Glomerular visceral epithelial cell (primary cell): ENCODE measurements at regions not wholly inside any gene's neighbourhood (a gene's known extent, or its start where the extent isn't known, plus 50 kb on each side); places are given as distances from the start of the nearest gene placed in this dataset.

Experiments
- DNase-seq: peaks from one replicate; pipeline ENCODE4 v3.0.0-alpha.2; 2016; ENCODE audit errors: extremely low spot score

DNA sequence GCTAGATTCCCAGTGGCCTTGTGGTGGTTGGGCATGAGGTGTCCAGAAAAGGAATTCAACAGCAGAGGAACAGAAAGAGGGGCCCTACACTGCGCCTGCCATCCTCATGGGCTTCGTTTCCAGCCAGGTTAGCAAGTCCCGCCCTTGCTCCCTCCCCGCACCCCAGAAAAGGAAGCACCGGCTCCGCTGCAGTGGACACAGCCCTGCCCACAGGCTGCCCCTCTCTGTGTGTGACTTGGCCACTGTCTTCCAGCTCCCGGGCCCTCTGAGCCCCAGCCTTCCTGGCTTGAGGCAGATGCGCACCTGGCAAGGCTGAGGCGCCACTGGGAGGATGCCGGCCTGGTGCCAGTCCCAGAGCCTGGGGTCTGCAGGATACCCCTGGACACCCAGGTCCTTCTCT is 305.0 kb upstream of the IRX4 start:
- DNase-seq = no peak

DNA sequence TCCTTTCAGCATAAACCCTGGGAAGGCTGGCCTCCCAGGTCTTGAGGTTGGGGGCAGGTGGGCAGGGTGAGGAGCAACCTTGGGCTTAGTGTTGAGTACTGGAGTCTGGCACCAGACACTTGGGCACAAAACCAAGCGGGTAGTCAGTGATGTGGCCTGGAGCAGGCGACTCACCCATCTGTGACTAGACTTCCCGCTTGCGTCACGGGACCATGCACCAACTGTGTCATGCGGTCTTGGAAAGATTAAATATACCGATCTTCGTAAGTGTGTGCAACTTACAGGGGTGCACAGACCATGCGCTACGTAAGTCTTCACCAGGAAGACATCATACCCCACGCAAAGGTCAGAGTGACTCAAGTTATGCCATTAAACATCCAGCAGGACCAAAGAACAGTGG is 304.4 kb upstream of the IRX4 start:
- no peak for DNase-seq

DNA sequence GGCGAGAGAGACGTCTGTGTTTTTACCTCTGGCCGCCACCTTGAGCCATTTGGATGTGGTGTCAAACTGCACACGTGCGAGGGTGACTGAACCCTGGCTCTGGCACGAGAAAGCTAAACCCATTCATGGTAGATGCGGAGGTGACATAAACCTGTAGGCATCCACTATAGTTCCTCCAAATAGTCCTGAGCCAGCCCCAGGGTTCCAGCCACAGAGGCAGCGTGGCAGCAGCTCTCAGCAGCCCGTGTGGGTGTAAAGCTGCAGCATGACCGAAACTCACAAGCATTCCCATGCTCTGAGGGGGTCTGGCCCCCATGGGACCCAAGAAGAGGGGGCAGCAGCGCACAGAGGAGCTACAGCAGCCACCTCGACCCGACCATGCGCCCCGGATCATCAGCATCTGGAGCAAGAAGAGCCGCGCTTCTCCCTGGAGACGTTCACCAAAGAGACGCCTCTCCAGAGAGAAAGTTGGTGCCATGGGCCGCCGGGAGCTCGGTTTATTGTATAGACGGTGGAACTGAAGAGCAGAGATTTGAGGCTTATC is 303.8 kb upstream of the IRX4 start:
- no peak for DNase-seq

DNA sequence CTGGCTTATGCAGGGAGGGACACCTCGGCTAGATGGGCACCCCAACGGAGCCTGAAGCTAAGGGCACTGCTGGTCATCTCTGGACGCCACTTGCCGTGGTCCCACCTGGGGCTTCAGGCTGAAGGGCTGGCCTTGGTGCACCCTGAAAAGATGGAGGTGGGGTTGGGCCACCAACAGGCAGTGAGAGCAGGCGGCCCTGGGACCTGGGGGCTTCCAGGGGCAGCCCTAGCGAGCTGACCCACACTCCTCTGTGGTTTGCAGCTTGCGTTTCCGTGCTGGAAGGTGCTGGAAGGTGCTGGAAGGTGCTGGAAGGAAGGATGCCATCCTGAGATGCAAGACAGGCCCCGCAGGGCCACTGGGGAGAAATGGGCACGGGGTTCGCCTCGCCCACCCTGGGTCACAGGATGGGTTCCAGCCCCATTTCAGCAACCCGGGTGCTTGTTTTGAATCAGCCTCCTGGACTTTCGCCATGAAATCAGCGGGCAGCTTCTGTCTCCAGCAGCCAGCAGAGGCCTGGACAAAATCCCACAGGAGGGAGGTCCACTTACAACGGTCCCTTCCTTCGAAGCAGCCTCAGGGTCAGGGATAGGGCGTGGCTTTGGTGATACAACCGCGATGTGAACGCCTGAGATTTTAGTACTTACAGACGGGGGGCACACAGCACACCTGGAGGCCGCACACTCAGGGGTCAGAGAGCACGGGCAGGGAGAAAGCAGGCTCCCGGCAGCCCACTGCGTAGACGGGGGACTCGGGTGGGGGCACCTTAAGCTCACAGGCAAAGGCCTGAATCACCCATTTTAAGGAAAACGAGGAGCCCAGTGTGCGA is 303.1 kb upstream of the IRX4 start:
- DNase-seq = no peak

DNA sequence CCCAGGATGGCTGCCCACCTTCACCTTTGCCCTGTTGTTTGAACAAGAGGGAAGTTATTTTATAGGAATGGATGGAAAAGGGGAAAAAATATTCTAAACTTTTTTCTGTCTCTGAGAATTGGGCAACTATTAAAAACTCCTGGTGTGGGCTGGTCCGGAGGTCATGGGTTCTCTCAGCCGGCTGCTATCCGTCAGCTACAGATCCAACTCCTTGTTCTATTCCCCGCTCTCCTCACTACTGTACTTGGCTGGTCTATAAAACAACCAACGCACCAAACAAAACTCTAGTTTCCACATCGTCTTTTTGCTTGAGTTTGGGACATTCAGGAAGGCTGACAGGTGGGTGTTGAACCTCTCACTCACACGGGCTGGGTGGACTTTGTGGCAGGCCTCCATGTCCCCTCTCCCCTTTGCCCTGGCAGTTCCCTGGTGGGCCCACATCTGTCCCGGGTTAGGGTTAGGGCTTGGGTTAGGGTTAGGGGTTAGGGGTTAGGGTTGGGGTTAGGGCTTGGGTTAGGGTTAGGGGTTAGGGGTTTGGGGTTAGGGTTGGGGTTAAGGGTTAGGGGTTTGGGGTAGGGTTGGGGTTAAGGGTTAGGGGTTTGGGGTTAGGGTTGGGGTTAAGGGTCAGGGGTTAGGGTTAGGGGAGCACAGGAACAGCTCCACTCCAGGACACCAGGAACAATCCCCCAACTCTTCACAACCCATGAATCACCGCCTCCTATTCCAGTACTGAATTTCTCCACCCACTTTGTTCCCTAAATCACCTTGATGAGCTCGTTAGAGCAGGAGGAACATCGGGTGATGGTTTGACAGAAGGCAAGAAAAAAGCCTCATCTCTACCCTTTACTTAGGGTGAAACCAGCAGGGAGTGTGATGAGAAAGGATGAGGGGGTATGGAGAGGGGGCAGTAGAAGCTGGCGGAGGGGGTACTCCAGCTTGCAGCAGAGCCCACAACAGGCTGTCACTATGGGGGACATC is 302.1 kb upstream of the IRX4 start:
- no peak for DNase-seq

DNA sequence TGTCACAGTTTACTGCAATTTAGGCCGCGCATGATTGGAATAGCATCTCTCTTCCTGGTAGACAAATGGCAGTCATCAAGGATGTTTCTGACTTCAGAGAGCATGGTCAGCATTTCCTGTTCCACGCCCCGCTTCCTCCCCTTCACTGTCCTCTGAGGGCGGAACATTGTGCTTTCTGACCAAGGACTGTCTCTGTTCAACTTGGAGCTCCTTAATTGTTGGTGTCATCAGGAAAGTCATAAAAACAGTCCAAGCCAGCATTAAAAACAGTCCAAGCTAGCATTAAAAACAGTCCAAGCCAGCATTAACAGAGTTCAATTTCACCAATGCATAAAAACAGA is 301.3 kb upstream of the IRX4 start:
- DNase-seq = no peak

DNA sequence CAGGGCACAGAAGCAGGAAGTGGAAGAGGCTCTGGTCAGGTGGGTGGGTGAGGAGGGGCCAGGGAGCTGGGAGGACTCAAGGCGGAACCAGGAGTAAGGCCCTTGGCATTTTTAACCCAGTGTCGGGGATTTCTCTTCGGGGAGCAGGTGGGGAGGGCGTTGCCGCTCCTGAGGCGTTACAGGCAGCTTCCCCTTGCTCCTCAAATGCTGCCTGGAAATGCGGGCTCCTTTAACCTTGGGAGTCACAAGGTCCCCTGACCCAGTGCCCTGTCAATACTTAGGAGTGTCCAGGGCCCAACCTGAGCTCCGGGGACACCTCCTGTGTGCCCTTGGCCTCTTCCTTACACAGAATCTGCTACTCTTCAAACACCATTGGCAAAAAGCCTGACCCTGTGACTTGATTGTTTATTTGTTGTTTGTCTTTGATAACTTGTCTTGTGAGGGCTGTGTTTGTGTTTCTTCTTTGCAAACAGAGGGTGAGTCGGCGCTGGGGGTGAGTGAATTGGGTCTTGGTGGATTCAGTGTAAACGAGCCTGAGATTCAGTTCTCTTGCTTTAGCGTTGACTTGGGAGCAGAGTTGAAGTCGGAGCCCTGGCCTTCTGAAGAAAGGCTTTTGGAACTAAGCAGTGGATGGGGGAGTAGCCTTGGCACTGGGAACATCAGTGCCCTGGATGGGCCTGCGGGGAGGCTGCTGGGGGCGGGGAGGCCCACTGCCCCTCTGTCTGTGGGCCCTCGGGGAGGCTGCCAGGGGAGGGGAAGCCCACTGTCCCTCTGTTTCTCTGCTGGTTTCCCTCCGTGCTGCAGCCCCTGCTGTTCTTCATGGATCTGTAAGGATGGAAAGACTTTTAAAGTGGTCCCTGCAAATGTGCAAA is 300.7 kb upstream of the IRX4 start:
- DNase-seq = no peak

DNA sequence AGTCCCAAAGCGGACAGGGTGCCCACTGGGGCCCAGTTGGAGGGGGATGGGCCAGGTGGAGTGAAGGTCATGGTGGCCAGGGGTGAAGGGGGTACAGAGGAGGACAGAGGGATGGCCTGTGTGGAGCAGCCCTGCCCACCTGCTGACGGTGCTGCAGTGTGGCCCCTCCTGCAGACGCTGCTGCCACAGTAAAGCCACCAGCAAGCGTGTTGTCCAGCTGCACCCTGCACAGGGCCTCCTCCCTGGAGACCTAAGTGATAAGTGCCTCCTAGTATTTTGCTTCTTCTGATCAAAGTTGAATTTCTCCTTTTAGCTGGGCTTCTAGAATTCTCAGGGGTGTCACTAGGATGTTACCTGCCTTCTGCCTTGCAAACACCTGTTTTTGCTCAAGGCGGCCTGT is 299.3 kb upstream of the IRX4 start:
- no peak for DNase-seq

DNA sequence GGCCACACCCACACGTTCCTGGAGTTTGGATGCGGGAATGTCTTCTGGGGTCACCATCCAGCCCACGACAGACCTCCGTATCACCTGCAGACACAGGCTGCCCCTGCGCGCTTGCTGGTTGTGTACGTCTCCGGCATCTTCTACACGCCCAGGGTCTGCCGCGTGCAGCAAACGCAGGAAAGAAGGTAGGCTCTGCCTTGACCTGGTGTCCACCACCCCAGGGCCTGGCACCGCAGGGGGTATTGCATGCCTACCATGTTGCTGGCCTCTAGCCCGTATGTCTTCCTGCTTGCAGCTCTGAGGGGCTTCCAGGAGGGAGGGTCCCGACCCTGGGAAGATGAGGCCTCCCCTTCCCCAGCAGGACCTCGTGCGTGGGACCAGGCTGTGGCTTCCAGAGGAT is 298.8 kb upstream of the IRX4 start:
- no peak for DNase-seq

DNA sequence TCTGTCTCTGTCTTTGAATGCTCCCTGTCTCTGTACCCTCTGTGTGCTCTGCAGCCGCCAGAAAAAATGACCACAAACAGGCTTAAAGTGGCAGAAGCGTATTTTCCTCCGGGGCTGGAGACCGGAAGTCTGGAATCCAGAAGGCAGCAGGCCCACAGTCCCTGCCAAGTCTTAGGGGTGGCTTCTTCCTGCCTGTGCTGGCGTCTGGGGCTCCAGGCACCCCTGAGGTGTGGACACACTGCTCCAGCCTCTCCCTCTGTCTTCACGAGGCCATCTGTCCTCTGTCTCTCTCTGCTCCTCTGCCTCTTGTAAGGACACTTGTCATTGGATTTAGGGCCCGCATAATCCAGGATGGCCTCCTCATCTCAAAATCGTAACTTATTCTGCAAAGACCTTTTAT is 298.4 kb upstream of the IRX4 start:
- no peak for DNase-seq

DNA sequence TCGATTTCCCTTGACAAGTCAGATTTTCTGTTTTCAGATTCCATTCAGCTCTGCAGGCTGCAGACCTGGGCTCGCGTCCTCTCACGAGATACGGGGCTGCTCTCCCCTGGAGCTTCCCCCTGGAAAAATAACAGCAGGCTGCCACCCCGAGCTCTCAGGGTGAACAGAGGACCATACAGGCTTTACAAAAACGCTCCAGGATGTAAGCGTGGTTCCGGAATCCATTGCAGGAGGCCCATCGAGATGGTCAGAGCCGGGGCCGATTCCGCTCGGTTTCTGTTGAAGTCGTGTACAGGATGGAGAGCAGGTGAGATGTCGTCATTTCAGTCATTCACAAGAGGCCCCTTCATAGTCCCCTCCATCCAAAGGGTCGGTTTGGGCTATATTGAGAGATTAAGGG is 297.7 kb upstream of the IRX4 start:
- no peak for DNase-seq

DNA sequence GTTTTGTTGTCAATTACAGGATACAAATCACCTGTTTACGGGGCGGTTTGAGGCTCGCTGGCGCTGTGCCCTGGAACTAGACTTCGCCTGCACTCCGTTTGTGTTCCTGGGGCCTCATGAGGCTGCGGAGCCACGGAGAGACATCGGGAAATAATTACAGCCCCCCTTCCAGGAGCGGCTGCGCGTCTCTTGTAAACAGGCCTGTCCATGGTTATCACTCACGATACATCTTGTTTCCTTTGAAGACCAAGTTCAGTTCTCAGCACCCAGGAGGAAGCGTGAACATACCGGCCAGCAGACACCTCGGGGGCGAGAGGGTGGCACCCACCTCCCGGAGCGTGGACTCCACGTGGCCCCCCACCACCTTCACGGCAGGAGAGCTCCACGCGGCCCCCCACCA is 297.1 kb upstream of the IRX4 start:
- DNase-seq = no peak

DNA sequence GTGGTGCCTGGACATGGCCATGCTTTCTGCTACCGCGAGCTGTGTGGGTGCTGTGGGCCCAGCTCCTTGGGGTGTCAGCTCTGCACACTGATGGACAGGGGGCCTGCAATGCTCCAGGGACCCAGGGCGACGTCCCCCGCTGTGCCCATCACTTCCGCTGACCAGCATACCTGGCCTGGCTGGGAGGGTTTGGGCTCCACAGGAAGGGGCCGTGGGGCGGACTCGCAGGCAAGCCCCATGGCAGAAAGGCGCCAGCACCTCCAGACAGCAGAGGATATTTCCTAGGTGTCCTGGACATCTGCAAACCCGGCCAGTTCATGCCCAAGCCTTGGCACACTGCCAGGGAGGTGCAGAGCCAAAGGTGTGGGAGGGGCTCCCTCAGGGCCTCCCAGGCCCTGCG is 295.8 kb upstream of the IRX4 start:
- no peak for DNase-seq

DNA sequence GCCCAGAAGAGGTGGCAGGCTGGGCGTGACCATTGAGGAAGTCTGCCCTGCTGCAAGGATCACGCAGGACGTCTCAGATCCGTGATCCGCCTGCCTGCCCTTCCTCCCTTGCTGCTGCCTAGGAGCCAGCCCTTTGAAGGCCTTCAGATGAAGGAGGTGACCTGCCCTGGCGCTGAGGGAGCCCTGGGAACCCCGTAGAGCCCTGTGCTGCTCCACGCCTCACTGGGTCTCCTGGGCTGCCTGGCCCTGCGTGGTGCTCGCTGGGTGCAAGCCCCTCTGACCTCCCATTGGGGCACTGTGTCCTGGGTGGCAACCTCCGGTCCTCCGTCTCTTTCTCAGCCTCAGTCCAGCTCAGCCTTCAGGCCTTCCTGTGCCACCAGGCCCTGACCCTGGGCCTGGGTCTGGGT is 295.3 kb upstream of the IRX4 start:
- no peak for DNase-seq

DNA sequence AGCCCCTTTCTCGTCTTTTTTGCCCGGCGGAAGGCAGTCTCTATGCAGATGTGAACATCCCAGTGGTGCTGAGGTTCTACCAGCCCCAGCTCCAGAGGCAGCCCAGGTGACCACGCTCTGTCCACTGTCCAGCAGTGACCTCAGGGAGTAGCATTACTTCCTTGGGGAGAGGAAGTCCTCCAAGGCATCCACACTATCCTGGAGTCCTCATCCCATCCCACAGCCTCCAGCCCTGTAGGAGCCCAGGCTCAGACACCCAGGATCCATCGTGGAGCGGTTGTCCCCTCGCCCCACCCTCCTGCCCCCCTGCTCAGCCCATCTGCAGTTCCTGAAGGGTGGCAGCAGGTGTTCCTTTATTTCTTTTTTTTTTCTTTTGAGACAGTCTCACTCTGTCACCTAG is 294.5 kb upstream of the IRX4 start:
- DNase-seq = no peak

DNA sequence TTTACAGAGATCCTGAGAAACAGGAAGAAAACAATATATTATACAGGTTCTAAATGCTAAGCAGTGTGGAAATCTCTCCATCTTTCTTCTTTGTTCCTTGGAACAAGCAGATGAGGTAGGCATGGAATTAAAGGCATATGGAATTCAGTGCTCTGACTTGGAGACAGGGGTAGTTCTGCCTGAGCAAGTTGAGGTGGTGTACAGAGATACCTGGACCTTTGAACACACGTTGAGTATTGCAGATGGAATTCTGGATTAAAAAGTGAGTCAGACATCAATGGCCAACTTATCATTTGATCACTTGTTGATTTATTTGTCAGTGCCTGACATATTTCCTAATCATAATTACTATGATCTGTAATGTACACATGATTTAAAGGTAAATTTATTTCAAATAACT is 293.9 kb upstream of the IRX4 start:
- no peak for DNase-seq

DNA sequence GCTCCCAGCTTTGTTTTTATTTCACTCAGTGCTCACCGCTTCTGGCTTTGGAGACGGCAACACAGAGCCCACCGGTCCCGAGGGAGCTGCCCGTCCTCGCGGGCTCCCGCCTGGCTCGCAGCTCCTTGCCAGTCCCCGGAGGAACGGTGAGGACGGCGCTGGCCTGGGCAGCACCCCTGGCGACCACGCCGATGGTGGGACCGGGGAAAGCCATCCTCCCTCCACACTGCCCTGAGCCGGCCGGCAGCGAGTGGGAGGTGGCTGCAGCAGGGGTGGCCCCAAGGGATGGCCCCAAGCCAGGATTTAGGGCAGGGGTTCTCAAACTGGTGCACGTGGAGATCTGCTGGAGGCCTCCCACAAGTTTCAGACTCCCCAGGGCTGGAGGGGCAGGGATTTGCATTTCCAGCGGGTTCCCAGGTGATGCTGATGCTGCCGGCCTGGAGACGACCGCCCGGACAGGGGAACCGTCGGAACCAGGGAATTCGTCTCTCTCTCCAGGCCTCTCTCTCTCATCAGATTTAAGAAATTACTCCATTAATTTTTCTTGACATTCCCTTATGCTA is 293.2 kb upstream of the IRX4 start:
- DNase-seq = no peak

DNA sequence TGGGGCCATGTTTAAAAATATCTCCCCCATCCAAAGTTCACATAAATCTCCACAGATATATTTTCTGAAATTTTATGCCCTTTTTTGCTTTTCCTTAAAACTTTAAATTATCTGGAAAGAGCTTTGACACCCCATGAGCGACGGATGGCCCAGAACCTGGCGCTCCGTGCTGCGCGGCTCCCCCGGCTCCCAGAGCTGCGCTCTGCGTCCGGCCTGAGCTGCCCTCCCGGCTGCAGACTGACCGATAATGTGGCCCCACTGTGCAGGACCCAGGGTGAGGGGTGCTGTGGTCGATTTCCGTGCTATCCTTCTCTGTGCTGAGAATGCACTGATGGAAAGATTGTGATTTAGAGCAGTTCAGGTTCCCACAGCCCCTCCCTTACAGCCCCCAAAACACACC is 292.3 kb upstream of the IRX4 start:
- DNase-seq = no peak

DNA sequence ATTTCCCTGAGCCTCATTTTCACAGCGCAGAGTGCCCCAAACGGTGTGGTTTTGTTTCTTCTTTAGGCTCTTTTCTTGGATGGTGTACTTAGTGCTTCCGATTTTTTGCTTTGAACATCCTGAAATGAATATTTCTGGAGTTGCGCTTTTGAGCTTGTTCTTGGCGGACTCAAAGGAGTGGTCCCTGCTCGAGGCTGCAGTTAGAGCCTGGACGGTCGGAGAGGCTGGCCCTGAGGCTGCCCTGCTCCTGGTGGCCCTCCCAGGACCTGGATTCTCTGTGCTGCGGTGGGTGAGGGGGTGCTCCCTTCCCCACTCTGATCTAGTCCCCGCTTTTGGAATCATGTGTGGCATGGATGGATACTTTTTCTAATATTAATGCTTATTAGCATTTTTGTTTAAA is 291.8 kb upstream of the IRX4 start:
- no peak for DNase-seq

DNA sequence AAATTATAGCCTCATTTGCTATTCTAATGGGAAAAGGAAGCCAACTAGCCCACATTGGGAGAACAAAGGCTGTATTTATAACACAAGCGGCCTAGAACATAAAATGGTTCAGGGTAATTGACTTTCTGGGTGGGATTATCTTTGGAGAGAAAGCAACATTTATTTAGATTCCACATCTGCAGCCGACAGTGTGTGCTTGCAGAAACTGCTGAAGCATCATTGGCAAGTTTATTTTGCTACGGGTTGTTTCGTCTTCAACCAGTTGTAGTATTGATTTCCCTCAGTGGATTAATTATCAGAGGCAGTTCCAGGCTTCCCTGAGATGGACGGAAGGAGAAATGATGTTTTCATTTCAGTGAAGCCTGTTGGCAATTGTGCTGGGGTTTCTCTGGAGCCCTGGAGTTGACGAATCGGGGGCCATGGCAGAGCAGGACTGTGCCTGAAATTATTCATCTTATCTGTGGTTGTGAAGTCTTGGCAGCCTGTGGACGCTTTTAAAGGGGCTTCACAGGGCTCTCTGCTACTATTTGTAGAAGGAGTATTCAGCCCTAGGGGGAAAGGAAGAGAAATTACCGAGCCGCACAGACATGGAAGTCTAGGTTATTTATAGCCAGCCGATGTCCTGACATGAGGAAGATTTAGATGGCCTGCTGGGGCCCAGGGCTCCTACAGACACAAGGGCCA is 290.6 kb upstream of the IRX4 start:
- DNase-seq = no peak

DNA sequence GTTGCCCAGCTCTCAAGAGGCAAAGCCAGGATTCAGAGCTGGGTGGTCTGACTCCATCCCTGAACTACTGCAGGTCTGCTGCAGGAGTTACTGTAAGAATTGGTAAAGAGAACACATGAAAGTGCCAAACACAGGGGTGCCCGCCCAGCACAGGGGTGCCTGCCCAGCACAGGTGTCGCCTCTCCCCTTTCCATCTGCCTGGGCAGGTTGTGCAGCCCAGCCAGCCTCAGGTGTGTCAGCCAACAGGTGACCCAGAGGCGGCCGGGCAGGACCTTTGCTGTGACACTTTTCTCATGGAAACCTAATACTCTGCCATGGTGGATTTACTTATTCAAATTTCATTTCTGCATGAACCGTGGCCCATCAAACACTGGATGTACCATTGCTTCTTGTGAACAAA is 289.7 kb upstream of the IRX4 start:
- DNase-seq = no peak
